Posterior vena cava (tissue), 2 donors: ENCODE measurements at regions not wholly inside any gene's neighbourhood (a gene's known extent, or its start where the extent isn't known, plus 50 kb on each side); places are given as distances from the start of the nearest gene placed in this dataset.

Source experiments
- DNase-seq: peaks from one replicate; pipeline ENCODE4 v3.0.0-alpha.2; 2020; ENCODE audit warnings: low spot score
- intact Hi-C, 2 donors: fragments of 100-400 bp; cut with DNase I; formaldehyde crosslinking; loops; one replicate each; pipeline versions ENCODE4 v1.14.1 to v1.14.2; 2022 to 2023
- donor health status: DM: yes; HTN: yes; CAD: no.
- donor health status: DM: yes; HTN: yes; CAD: no.

- no peak for DNase-seq
- intact Hi-C loops, result no loop called here
These were observed 160.4 kb upstream of the PWP1 start for GRCh38 chr12:107525063-107525718.

- intact Hi-C loops, result no loop called here
- DNase-seq, result no peak
These were observed 159.7 kb upstream of the PWP1 start for GRCh38 chr12:107525719-107526554.

GRCh38 chr12:107526555-107527180, 158.9 kb upstream of the PWP1 start:
- intact Hi-C loops, result no loop called here
- DNase-seq, result no peak

GRCh38 chr12:107528731-107529365, 156.8 kb upstream of the PWP1 start:
- intact Hi-C loops, result no loop called here
- DNase-seq, result no peak

- intact Hi-C loops, result no loop called here
- no peak for DNase-seq
These were observed 155.6 kb upstream of the PWP1 start for GRCh38 chr12:107529991-107530390.

- intact Hi-C loops, result no loop called here
- no peak for DNase-seq
These were observed 154.9 kb upstream of the PWP1 start for GRCh38 chr12:107530701-107531100.

- DNase-seq, result no peak
- intact Hi-C loops, result no loop called here
These were observed 152.4 kb upstream of the PWP1 start for GRCh38 chr12:107533218-107533617.

- no peak for DNase-seq
- intact Hi-C loops, result no loop called here
These were observed 149.0 kb upstream of the PWP1 start for GRCh38 chr12:107536613-107537012.

- no peak for DNase-seq
- intact Hi-C loops, result no loop called here
These were observed 148.0 kb upstream of the PWP1 start for GRCh38 chr12:107537464-107538119.

- intact Hi-C loops, result loop anchor here in 1 of 2 donors (1.0 kb wide), 1 partner anchor 19 kb away; no protein-coding TSS in a partner anchor
- DNase-seq, result no peak
These were observed 146.2 kb upstream of the PWP1 start for GRCh38 chr12:107539196-107539939.

- DNase-seq, result no peak
- intact Hi-C loops, result no loop called here
These were observed 144.4 kb upstream of the PWP1 start for GRCh38 chr12:107541001-107541705.

GRCh38 chr12:107543416-107543815, 142.2 kb upstream of the PWP1 start:
- intact Hi-C loops, result no loop called here
- no peak for DNase-seq

- intact Hi-C loops, result no loop called here
- DNase-seq, result no peak
These were observed 141.8 kb upstream of the PWP1 start for GRCh38 chr12:107543841-107544240.

GRCh38 chr12:107544937-107545336, 140.7 kb upstream of the PWP1 start:
- intact Hi-C loops, result no loop called here
- DNase-seq, result no peak

- DNase-seq, result no peak
- intact Hi-C loops, result no loop called here
These were observed 139.8 kb upstream of the PWP1 start for GRCh38 chr12:107545737-107546353.

GRCh38 chr12:107547389-107547788, 138.2 kb upstream of the PWP1 start:
- no peak for DNase-seq
- intact Hi-C loops, result no loop called here

GRCh38 chr12:107549651-107550480, 135.7 kb upstream of the PWP1 start:
- DNase-seq, result no peak
- intact Hi-C loops, result no loop called here
